HEK293 (cell line): ENCODE measurements at regions not wholly inside any gene's neighbourhood (a gene's known extent, or its start where the extent isn't known, plus 50 kb on each side); places are given as distances from the start of the nearest gene placed in this dataset.
"Not testable (repeated sequence)": the region's sequence is repeated elsewhere in the genome, so short reads cannot be mapped to it uniquely, and the experiment has no call there.

Experiments
- REPIN1 ChIP-seq: fragments of 450-650 bp; formaldehyde crosslinking; IDR thresholded peaks from 2 replicates; pipeline ENCODE4 v1.5.1; 2017; ENCODE audit warnings: missing biosample characterization, missing genetic modification characterization, low read depth
- ZFP37 ChIP-seq: fragments of 450-650 bp; formaldehyde crosslinking; IDR thresholded peaks from 2 replicates; pipeline ENCODE4 v1.5.1; 2016; ENCODE audit warnings: missing biosample characterization, missing genetic modification characterization

- not testable (repeated sequence) for TF ChIP-seq REPIN1, ZFP37 (tag by site-specific recombination)
Measured at GRCh38 chr15:22616976-22617375, 158.3 kb downstream of the GOLGA6L22 start.
